ENCODE measurements at regions not wholly inside any gene's neighbourhood (a gene's known extent, or its start where the extent isn't known, plus 50 kb on each side); places are given as distances from the start of the nearest gene placed in this dataset.
A peak's percentile ranks its signal among the peaks of the same experiment; 100 is the strongest.

GRCh38 chr2:101617188-101617587, 80.3 kb upstream of the MAP4K4 start:
- H3K4me1 ChIP-seq (ENCODE audit: insufficient read depth, low read length), result 0 out of 2 replicates have a peak, but pooled peaks cover 4% of the 10 kb centered on the region
- no peaks in the 10 kb centered on the region for H4K20me1 ChIP-seq (ENCODE audit: insufficient read depth, low read length)
- TF ChIP-seq, protein P1, sequence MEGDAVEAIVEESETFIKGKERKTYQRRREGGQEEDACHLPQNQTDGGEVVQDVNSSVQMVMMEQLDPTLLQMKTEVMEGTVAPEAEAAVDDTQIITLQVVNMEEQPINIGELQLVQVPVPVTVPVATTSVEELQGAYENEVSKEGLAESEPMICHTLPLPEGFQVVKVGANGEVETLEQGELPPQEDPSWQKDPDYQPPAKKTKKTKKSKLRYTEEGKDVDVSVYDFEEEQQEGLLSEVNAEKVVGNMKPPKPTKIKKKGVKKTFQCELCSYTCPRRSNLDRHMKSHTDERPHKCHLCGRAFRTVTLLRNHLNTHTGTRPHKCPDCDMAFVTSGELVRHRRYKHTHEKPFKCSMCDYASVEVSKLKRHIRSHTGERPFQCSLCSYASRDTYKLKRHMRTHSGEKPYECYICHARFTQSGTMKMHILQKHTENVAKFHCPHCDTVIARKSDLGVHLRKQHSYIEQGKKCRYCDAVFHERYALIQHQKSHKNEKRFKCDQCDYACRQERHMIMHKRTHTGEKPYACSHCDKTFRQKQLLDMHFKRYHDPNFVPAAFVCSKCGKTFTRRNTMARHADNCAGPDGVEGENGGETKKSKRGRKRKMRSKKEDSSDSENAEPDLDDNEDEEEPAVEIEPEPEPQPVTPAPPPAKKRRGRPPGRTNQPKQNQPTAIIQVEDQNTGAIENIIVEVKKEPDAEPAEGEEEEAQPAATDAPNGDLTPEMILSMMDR (IDR thresholded peaks at IDR 0.05; ENCODE audit: borderline replicate concordance, extremely low read depth, low read length, poor library complexity, severe bottlenecking), result no peak
- no peak for TF ChIP-seq EZH2 (IDR thresholded peaks at IDR 0.05; ENCODE audit: borderline replicate concordance, low read depth, low read length, severe bottlenecking)
- no peaks in the 10 kb centered on the region for H3K36me3 ChIP-seq (ENCODE audit: insufficient read depth, low read length)
- no peak overlapping the region for H2AFZ ChIP-seq (ENCODE audit: low read depth, low read length)
- no peak for DNase-seq
- H3K9me3 ChIP-seq (ENCODE audit: insufficient read depth, low read length, severe bottlenecking), result no peaks in the 10 kb centered on the region
- H3K4me3 ChIP-seq (ENCODE audit: low read depth in 1 of 2, low read length in 2 of 2), result no peak overlapping the region
- no peaks in the 10 kb centered on the region for H3K79me2 ChIP-seq (ENCODE audit: insufficient read depth, low read length)
- no peak overlapping the region for H3K4me2 ChIP-seq (ENCODE audit: insufficient read depth, low read length)
- peak; percentile 16; the same call in 1 of the 3 replicates for ATAC-seq (ENCODE audit: insufficient read depth, low read depth)
- H3K9ac ChIP-seq (ENCODE audit: low read depth, low read length), result no peak overlapping the region
- H3K27ac ChIP-seq (ENCODE audit: low read length), result no peak overlapping the region
- no peaks in the 10 kb centered on the region for H3K27me3 ChIP-seq (ENCODE audit: insufficient read depth, low read length, poor library complexity)

DNA sequence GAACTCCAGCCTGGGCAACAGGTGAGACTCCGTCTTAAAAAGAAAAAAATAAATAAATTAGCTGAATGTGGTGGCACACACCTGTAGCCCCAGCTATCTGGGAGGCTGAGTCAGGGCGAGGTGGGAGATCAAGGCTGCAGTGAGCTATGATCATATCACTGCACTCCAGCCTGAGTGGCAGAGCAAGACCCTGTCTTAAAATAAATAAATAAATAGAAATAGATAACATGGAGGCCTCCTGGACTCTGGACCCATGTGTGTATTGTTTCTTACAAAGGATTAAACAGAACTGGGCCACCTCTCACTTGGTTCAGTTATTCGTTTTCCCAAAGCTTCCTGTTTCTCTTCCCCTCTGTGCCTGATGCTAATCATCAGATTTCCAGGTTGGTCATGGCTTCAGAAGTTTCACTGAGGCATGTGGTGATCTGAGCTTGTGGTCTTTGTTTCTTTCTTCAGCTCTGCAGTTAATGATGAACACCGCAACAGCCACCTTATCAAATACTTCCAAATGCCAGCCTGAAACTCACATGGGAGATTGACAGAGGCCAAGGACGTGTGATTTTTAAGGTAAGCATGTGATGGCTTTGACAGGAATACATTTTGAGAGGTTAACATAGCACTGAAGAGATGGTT, 83.3 kb upstream of the MAP4K4 start:
- no peak overlapping the region for H2AFZ ChIP-seq (ENCODE audit: low read depth, low read length)
- no peaks in the 10 kb centered on the region for H3K36me3 ChIP-seq (ENCODE audit: insufficient read depth, low read length)
- H3K27me3 ChIP-seq (ENCODE audit: insufficient read depth, low read length, poor library complexity), result no peaks in the 10 kb centered on the region
- 0 out of 2 replicates have a peak, but pooled peaks cover 4% of the 10 kb centered on the region for H3K4me1 ChIP-seq (ENCODE audit: insufficient read depth, low read length)
- H3K27ac ChIP-seq (ENCODE audit: low read length), result no peak overlapping the region
- H3K9me3 ChIP-seq (ENCODE audit: insufficient read depth, low read length, severe bottlenecking), result no peaks in the 10 kb centered on the region
- H4K20me1 ChIP-seq (ENCODE audit: insufficient read depth, low read length), result no peaks in the 10 kb centered on the region
- no peak overlapping the region for H3K9ac ChIP-seq (ENCODE audit: low read depth, low read length)
- TF ChIP-seq EZH2 (IDR thresholded peaks at IDR 0.05; ENCODE audit: borderline replicate concordance, low read depth, low read length, severe bottlenecking), result no peak
- TF ChIP-seq, protein P1 (IDR thresholded peaks at IDR 0.05; ENCODE audit: borderline replicate concordance, extremely low read depth, low read length, poor library complexity, severe bottlenecking), result no peak
- DNase-seq, result no peak
- no peak overlapping the region for H3K4me3 ChIP-seq (ENCODE audit: low read depth in 1 of 2, low read length in 2 of 2)
- no peak overlapping the region for H3K4me2 ChIP-seq (ENCODE audit: insufficient read depth, low read length)
- no peaks in the 10 kb centered on the region for H3K79me2 ChIP-seq (ENCODE audit: insufficient read depth, low read length)
- ATAC-seq (ENCODE audit: insufficient read depth, low read depth), result no peak

DNA sequence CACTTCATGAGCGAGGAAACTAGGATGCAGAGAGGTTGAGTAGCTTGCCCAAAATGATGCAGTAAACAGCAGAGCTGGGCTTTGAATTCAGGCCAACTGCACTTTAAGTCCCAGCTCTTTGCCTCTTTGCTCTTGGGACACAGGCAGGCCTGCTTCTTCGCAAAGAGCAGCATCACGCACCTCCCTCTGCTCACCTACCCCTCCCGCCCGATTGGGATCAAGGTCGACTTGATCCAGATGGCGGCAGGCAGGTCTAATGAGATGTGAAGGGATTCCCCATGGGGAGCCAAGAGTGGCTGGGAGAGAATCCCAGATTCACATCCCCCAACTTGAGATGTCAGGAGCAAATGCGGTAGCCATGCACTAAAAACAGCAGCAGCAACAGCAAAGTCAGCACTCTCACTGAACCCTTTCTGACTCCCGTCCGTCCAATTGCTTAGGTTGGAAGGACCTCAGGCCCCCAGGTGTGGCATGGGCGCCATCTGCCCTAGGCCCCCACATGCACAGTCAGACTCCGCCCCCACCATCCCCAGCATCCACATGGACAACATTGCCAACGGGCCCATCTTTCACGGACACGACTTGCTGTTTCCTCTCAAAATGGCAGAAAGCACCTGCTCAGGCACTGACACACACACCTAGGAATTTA, 84.3 kb upstream of the MAP4K4 start:
- no peaks in the 10 kb centered on the region for H4K20me1 ChIP-seq (ENCODE audit: insufficient read depth, low read length)
- H2AFZ ChIP-seq (ENCODE audit: low read depth, low read length), result no peak overlapping the region
- H3K79me2 ChIP-seq (ENCODE audit: insufficient read depth, low read length), result no peaks in the 10 kb centered on the region
- H3K36me3 ChIP-seq (ENCODE audit: insufficient read depth, low read length), result no peaks in the 10 kb centered on the region
- H3K4me3 ChIP-seq (ENCODE audit: low read depth in 1 of 2, low read length in 2 of 2), result no peak overlapping the region
- H3K9ac ChIP-seq (ENCODE audit: low read depth, low read length), result no peak overlapping the region
- H3K9me3 ChIP-seq (ENCODE audit: insufficient read depth, low read length, severe bottlenecking), result no peaks in the 10 kb centered on the region
- H3K4me1 ChIP-seq (ENCODE audit: insufficient read depth, low read length), result 0 out of 2 replicates have a peak, but pooled peaks cover 4% of the 10 kb centered on the region
- DNase-seq (no peak), ATAC-seq (ENCODE audit: insufficient read depth, low read depth) (no peak)
- no peak for TF ChIP-seq EZH2 (IDR thresholded peaks at IDR 0.05; ENCODE audit: borderline replicate concordance, low read depth, low read length, severe bottlenecking)
- TF ChIP-seq, protein P1 (IDR thresholded peaks at IDR 0.05; ENCODE audit: borderline replicate concordance, extremely low read depth, low read length, poor library complexity, severe bottlenecking), result no peak
- H3K27me3 ChIP-seq (ENCODE audit: insufficient read depth, low read length, poor library complexity), result no peaks in the 10 kb centered on the region
- no peak overlapping the region for H3K27ac ChIP-seq (ENCODE audit: low read length)
- H3K4me2 ChIP-seq (ENCODE audit: insufficient read depth, low read length), result no peak overlapping the region
